ENCODE measurements at regions not wholly inside any gene's neighbourhood (a gene's known extent, or its start where the extent isn't known, plus 50 kb on each side); places are given as distances from the start of the nearest gene placed in this dataset.

- H4K20me1 ChIP-seq (ENCODE audit: low read depth), result no peaks in the 10 kb centered on the region
- no peak overlapping the region for H2AFZ ChIP-seq (replicated peaks)
- H3K79me2 ChIP-seq (ENCODE audit: low read depth), result no peaks in the 10 kb centered on the region
- H3K9me3 ChIP-seq (ENCODE audit: low read depth), result no peaks in the 10 kb centered on the region
- H3K36me3 ChIP-seq, result no peaks in the 10 kb centered on the region
- H3K9me3 Mint-ChIP-seq, result no peaks in the 10 kb centered on the region
- no peak overlapping the region for H3K4me3 Mint-ChIP-seq
- peak; percentile 61 for TF ChIP-seq CTCF (IDR thresholded peaks at IDR 0.05)
- TF ChIP-seq EZH2 (IDR thresholded peaks at IDR 0.05), result no peak
- TF ChIP-seq EZH2phosphoT487 (IDR thresholded peaks at IDR 0.05), result peak; percentile 97
- DNase-seq (ENCODE audit: low spot score), result peak; percentile 88
- H3F3A ChIP-seq (ENCODE audit: low read depth), result peaks cover 7% of the 10 kb centered on the region
- peak overlapping the region; percentile 40 for H3K4me2 ChIP-seq
- H3K4me1 ChIP-seq, result peaks cover 10% of the 10 kb centered on the region
- H3K9ac ChIP-seq, result no peak overlapping the region
- H3K36me3 Mint-ChIP-seq, result no peaks in the 10 kb centered on the region
- H3K4me1 Mint-ChIP-seq, result peaks cover 13% of the 10 kb centered on the region
- no peak overlapping the region for H3K27ac ChIP-seq
- peaks cover 55% of the 10 kb centered on the region for H3K27me3 ChIP-seq
- H3K4me3 ChIP-seq, result no peak overlapping the region
- peaks cover 3% of the 10 kb centered on the region for H3K27me3 Mint-ChIP-seq (ENCODE audit: insufficient read depth, low read depth)
- H3K27ac Mint-ChIP-seq, result no peak overlapping the region
These were observed 601.2 kb upstream of the ARID1B start for GRCh38 chr6:156175971-156176421.

GRCh38 chr6:156175433-156175832 lies 601.7 kb upstream of the ARID1B start:
- H3K36me3 Mint-ChIP-seq, result no peaks in the 10 kb centered on the region
- H2AFZ ChIP-seq (replicated peaks), result no peak overlapping the region
- no peaks in the 10 kb centered on the region for H3K9me3 Mint-ChIP-seq
- no peaks in the 10 kb centered on the region for H3K79me2 ChIP-seq (ENCODE audit: low read depth)
- H4K20me1 ChIP-seq (ENCODE audit: low read depth), result no peaks in the 10 kb centered on the region
- no peak overlapping the region for H3K27ac Mint-ChIP-seq
- H3K4me3 ChIP-seq, result no peak overlapping the region
- peaks cover 7% of the 10 kb centered on the region for H3F3A ChIP-seq (ENCODE audit: low read depth)
- DNase-seq (ENCODE audit: low spot score), result no peak
- H3K9ac ChIP-seq, result no peak overlapping the region
- H3K4me1 ChIP-seq, result peaks cover 10% of the 10 kb centered on the region
- no peak overlapping the region for H3K4me3 Mint-ChIP-seq
- H3K36me3 ChIP-seq, result no peaks in the 10 kb centered on the region
- peaks cover 55% of the 10 kb centered on the region for H3K27me3 ChIP-seq
- H3K27ac ChIP-seq, result no peak overlapping the region
- H3K27me3 Mint-ChIP-seq (ENCODE audit: insufficient read depth, low read depth), result peaks cover 3% of the 10 kb centered on the region
- no peaks in the 10 kb centered on the region for H3K9me3 ChIP-seq (ENCODE audit: low read depth)
- H3K4me2 ChIP-seq, result peak overlapping the region; percentile 40
- no peak for TF ChIP-seq EZH2 (IDR thresholded peaks at IDR 0.05)
- no peak for TF ChIP-seq EZH2phosphoT487 (IDR thresholded peaks at IDR 0.05)
- TF ChIP-seq CTCF (IDR thresholded peaks at IDR 0.05), result no peak
- H3K4me1 Mint-ChIP-seq, result peaks cover 13% of the 10 kb centered on the region

- Histone ChIP-seq H3F3A (ENCODE audit: low read depth) (peaks cover 7% of the 10 kb centered on the region), H3K4me1 (peaks cover 10% of the 10 kb centered on the region), H3K9ac (no peak overlapping the region), H3K4me2 (no peak overlapping the region), H4K20me1 (ENCODE audit: low read depth) (no peaks in the 10 kb centered on the region), H2AFZ (replicated peaks) (no peak overlapping the region), H3K79me2 (ENCODE audit: low read depth) (no peaks in the 10 kb centered on the region), H3K9me3 (ENCODE audit: low read depth) (no peaks in the 10 kb centered on the region), H3K27ac (no peak overlapping the region), H3K36me3 (no peaks in the 10 kb centered on the region), H3K27me3 (peaks cover 55% of the 10 kb centered on the region), H3K4me3 (no peak overlapping the region)
- DNase-seq (ENCODE audit: low spot score), result no peak
- no peak overlapping the region for H3K4me3 Mint-ChIP-seq
- H3K27me3 Mint-ChIP-seq (ENCODE audit: insufficient read depth, low read depth), result peaks cover 3% of the 10 kb centered on the region
- H3K27ac Mint-ChIP-seq, result no peak overlapping the region
- no peaks in the 10 kb centered on the region for H3K9me3 Mint-ChIP-seq
- peaks cover 13% of the 10 kb centered on the region for H3K4me1 Mint-ChIP-seq
- no peak for TF ChIP-seq EZH2phosphoT487 (IDR thresholded peaks at IDR 0.05)
- TF ChIP-seq EZH2 (IDR thresholded peaks at IDR 0.05), result no peak
- TF ChIP-seq CTCF (IDR thresholded peaks at IDR 0.05), result no peak
- H3K36me3 Mint-ChIP-seq, result no peaks in the 10 kb centered on the region
These were observed 602.9 kb upstream of the ARID1B start for GRCh38 chr6:156174031-156174890.

Data from neural progenitor cell (in vitro differentiated cells).